ENCODE measurements at regions not wholly inside any gene's neighbourhood (a gene's known extent, or its start where the extent isn't known, plus 50 kb on each side); places are given as distances from the start of the nearest gene placed in this dataset.

DNA sequence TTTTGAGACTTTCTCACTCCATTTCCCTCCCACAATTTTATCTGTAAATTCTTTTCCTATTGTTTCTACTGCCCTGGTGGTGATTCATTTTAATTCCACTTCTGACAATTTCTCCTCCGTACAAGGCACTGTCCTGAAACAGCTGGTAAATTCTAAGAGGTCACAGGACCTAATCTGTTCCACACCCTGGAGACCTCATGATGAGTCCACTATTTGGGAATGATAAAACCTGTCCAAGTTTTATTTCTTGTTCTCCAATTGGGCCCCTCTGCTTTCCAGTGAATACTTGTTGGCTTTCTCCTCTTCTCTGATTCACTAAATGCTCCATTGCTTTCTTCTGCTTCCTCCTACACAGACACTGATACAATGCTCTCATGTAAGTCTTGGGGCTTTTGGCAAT is 343.1 kb upstream of the DUSP10 start:
- TF ChIP-seq CTCF (conservative IDR thresholded peaks at IDR 0.05), result no peak
- no peak for TF ChIP-seq EZH2 (IDR thresholded peaks at IDR 0.05; ENCODE audit: low read depth)

Data from PC-9 (cell line).